Right lobe of liver (tissue), 4 donors: ENCODE measurements at regions not wholly inside any gene's neighbourhood (a gene's known extent, or its start where the extent isn't known, plus 50 kb on each side); places are given as distances from the start of the nearest gene placed in this dataset.

ENCODE experiments used
- CTCF ChIP-seq, 4 donors: fragments of 200-600 bp in 3 of 4; fragments of 450-650 bp in 1 of 4; IDR thresholded peaks; one replicate each; pipeline versions ENCODE4 v1.5.1 to v1.8.0; 2016 to 2022; ENCODE audit warnings: antibody characterized with exemption in 4 of 4, mild to moderate bottlenecking in 2 of 4
- POLR2A ChIP-seq: fragments of 450-650 bp; IDR thresholded peaks from one replicate; pipeline ENCODE4 v1.6.1; 2017; ENCODE audit warnings: antibody characterized with exemption, mild to moderate bottlenecking
- donor health status: DM: no; HTN: no; CAD: no.
- donor health status: DM: no; HTN: no; CAD: no.
- donor health status: DM: no; HTN: yes; CAD: no.

- TF ChIP-seq CTCF (IDR thresholded peaks at IDR 0.05) (no peak), POLR2A (no peak)
Observed at GRCh38 chr20:40607927-40608326, 81.1 kb downstream of the MAFB start.
